Calu3 (cell line): ENCODE measurements at regions not wholly inside any gene's neighbourhood (a gene's known extent, or its start where the extent isn't known, plus 50 kb on each side); places are given as distances from the start of the nearest gene placed in this dataset.

ENCODE experiments used
- BruUV-seq: library from RNA; stranded (reverse); fragments of 400-500 nt; replicated peaks from 2 replicates; lab custom pipeline; 2021; lab: Mats Ljungman, UMichigan
- CTCF ChIA-PET: fragments of 300-600 bp; sonication (Branson Sonifier 250); formaldehyde crosslinking; loops from one replicate; lab custom pipeline; 2022; ENCODE audit warnings: antibody characterized with exemption; lab: Charles Lee
- DNase-seq: peaks from one replicate; pipeline ENCODE4 v3.0.0; 2022
- H3K27ac Mint-ChIP-seq: one replicate; pipeline ENCODE4 v1.8.0; 2022; ENCODE audit warnings: mixed read lengths; ENCODE audit not compliant: unreplicated experiment
- H3K27me3 Mint-ChIP-seq: one replicate; pipeline ENCODE4 v1.8.0; 2022; ENCODE audit warnings: mixed read lengths; ENCODE audit not compliant: unreplicated experiment
- H3K36me3 Mint-ChIP-seq: one replicate; pipeline ENCODE4 v1.8.0; 2022; ENCODE audit warnings: mild to moderate bottlenecking, moderate library complexity, mixed read lengths; ENCODE audit not compliant: insufficient read depth, unreplicated experiment
- H3K4me1 Mint-ChIP-seq: one replicate; pipeline ENCODE4 v1.8.0; 2022; ENCODE audit warnings: mild to moderate bottlenecking, low read depth, mixed read lengths; ENCODE audit not compliant: unreplicated experiment
- H3K4me3 Mint-ChIP-seq: one replicate; pipeline ENCODE4 v1.8.0; 2022; ENCODE audit warnings: mild to moderate bottlenecking, low read depth, moderate library complexity, mixed read lengths; ENCODE audit not compliant: unreplicated experiment
- H3K9me3 Mint-ChIP-seq: one replicate; pipeline ENCODE4 v1.8.0; 2022; ENCODE audit warnings: low read depth, mixed read lengths; ENCODE audit not compliant: unreplicated experiment
- intact Hi-C: fragments of 100-400 bp; cut with micrococcal nuclease; formaldehyde crosslinking; loops from one replicate; pipeline ENCODE4 v1.10.0; 2022; ENCODE audit not compliant: unreplicated experiment
- TF ChIP-seq, protein P1 (sequence below): fragments of 200-600 bp; IDR thresholded peaks from one replicate; pipeline ENCODE4 v1.8.0; 2022; ENCODE audit warnings: antibody characterized with exemption; ENCODE audit not compliant: unreplicated experiment

DNA sequence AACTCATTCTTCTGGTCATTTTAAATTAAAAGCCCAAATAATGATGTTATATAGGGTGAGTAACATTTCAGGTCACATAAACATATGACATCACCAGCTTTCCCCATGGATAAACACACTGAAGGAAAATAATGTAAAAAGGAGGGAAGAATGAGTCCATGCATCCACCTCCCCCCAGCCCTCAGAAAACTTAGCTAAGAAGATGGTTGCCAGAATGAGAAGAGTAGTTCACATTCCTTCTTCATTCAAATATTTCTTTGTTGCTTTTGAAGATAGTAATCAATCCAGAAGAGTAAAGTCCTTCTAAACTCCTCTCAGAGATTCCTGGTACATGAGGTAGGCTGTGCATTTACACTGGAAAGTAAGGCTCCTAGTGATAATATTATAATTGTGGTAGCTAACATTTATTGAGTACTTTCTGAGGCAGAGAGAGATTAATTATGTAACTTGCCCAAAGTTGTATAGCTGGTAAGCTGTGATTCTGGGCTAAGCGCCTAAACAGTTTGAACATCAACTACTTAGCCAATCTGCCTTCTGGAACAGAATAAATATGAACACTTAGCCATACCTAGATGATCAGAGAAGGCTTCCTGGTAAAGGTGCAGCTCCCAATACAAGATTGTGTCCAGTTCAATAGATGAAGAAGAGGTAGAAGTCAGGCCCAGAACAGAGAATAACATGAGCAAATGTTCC, 256.7 kb upstream of the FN1 start:
- Mint-ChIP-seq H3K9me3 (no peaks in the 10 kb centered on the region), H3K36me3 (no peaks in the 10 kb centered on the region), H3K27me3 (no peaks in the 10 kb centered on the region), H3K4me1 (peaks cover 32% of the 10 kb centered on the region), H3K4me3 (peak overlapping the region; percentile 18), H3K27ac (peak overlapping the region; percentile 63)
- CTCF ChIA-PET = interaction anchor here (0.6 to 1.6 kb wide), 3 partner anchors 10 to 88 kb away, joined by 3 to 6 read pairs (median 5); no protein-coding TSS in a partner anchor
- DNase-seq = no peak
- BruUV-seq = no TSS peak
- TF ChIP-seq, protein P1, sequence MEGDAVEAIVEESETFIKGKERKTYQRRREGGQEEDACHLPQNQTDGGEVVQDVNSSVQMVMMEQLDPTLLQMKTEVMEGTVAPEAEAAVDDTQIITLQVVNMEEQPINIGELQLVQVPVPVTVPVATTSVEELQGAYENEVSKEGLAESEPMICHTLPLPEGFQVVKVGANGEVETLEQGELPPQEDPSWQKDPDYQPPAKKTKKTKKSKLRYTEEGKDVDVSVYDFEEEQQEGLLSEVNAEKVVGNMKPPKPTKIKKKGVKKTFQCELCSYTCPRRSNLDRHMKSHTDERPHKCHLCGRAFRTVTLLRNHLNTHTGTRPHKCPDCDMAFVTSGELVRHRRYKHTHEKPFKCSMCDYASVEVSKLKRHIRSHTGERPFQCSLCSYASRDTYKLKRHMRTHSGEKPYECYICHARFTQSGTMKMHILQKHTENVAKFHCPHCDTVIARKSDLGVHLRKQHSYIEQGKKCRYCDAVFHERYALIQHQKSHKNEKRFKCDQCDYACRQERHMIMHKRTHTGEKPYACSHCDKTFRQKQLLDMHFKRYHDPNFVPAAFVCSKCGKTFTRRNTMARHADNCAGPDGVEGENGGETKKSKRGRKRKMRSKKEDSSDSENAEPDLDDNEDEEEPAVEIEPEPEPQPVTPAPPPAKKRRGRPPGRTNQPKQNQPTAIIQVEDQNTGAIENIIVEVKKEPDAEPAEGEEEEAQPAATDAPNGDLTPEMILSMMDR = no peak
- intact Hi-C loops = no loop called here

DNA sequence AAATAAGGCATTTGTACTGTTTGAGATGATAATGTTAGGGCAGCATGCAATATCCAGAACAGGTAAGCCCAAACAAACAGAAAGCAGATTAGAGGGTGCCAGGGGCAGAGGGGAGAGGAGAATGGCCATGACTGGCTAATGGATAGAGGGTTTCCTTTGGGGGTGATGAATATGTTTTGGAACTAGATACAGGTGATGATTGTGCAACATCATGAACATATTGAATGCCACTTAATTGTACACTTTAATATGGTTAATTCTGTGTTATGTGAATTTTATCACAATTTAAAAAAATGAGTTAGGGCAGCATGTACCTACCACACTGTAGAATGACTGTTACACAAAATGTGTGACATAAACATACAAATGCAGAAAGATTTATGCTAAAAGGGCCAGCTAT, 255.5 kb upstream of the FN1 start:
- TF ChIP-seq, protein P1 = no peak
- BruUV-seq = no TSS peak
- Mint-ChIP-seq H3K9me3 (no peaks in the 10 kb centered on the region), H3K36me3 (no peaks in the 10 kb centered on the region), H3K27me3 (no peaks in the 10 kb centered on the region), H3K4me3 (no peak overlapping the region), H3K4me1 (peaks cover 32% of the 10 kb centered on the region), H3K27ac (no peak overlapping the region)
- intact Hi-C loops = no loop called here
- CTCF ChIA-PET = no interaction called here
- DNase-seq = no peak

DNA sequence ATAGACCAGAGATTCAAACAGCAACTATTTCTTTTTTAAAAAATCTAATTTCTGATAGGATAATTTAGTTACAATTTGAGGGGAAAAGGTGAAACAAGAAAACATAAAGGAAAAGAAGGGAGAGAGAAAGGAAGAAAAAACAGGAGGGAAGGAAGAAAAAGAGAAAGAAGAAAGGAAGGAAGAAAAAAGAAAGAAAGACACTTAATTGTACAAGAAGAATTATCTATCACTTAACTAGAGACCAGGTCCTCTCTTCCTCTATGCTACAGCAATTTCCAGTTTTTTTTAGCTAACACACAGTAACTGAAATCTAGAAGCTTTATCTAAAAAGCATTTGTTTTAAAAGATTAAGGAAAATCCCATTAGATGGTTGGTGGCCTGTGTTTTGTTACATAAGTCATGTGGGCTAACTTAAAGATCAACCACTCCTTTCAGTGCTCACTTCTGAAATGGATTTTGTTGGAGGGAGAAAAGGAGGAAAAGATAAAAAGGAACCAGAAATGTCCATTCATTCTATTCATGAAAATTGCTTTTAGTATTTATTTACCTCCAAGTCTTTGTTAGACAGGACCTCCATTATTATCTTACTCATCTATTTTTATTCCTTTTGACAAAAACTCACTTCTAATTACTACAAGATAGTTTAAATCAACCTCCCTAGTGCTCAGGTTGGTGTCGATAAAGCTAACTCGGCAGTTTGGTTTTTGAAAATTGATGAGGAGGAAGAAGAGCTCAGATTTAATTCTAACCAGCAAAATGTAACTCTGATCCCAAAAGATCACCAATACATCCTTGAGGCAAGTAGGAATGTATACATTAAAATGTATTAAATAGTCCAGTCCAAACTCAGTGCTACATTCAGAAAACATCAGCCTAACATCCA, 251.5 kb upstream of the FN1 start:
- no TSS peak for BruUV-seq
- Mint-ChIP-seq H3K9me3 (peaks cover 3% of the 10 kb centered on the region), H3K4me3 (no peak overlapping the region), H3K27me3 (no peaks in the 10 kb centered on the region), H3K4me1 (peaks cover 34% of the 10 kb centered on the region), H3K27ac (no peak overlapping the region), H3K36me3 (no peaks in the 10 kb centered on the region)
- intact Hi-C loops = no loop called here
- TF ChIP-seq, protein P1 = no peak
- CTCF ChIA-PET = no interaction called here
- DNase-seq = no peak

DNA sequence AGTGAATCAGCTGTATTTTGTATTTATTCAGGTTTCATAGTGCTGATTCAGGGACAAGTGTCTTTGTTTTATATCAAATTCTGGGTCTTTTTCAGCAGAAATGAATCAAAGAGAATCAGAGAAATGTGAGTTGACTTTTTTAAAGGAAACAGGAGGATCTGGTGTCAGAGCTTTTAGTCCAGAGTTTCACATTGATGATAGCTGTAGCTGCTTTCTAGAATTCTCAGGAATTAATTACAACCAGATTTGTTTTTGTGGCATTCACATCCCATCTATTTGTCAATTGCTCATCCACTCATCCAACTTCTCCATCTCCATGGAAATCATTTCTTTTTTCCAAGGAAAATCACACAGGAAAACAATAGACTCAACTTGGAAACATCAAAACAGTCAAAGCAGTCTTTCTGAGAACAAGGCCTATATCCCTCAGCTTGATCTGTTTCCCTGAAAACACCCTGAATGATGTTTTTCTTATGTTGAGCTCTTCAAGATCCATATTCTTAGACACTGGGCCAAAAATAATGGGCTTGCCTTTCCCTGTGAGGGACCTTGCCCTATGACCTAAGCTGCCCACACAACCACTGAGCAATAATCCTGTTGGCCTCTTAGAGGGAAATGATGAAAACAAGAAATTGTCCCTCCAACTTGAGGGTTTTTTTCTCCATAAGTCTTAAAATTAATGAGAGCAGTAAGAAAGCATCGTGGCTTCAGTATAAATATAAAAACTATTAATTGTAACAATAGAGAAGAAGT, 249.5 kb upstream of the FN1 start:
- Mint-ChIP-seq H3K4me3 (no peak overlapping the region), H3K4me1 (peaks cover 50% of the 10 kb centered on the region), H3K9me3 (peaks cover 3% of the 10 kb centered on the region), H3K36me3 (peaks cover 11% of the 10 kb centered on the region), H3K27ac (peak overlapping the region; percentile 86), H3K27me3 (no peaks in the 10 kb centered on the region)
- TF ChIP-seq, protein P1 = no peak
- DNase-seq = no peak
- intact Hi-C loops = no loop called here
- CTCF ChIA-PET = no interaction called here
- BruUV-seq = no TSS peak
